ENCODE measurements at regions not wholly inside any gene's neighbourhood (a gene's known extent, or its start where the extent isn't known, plus 50 kb on each side); places are given as distances from the start of the nearest gene placed in this dataset.

DNA sequence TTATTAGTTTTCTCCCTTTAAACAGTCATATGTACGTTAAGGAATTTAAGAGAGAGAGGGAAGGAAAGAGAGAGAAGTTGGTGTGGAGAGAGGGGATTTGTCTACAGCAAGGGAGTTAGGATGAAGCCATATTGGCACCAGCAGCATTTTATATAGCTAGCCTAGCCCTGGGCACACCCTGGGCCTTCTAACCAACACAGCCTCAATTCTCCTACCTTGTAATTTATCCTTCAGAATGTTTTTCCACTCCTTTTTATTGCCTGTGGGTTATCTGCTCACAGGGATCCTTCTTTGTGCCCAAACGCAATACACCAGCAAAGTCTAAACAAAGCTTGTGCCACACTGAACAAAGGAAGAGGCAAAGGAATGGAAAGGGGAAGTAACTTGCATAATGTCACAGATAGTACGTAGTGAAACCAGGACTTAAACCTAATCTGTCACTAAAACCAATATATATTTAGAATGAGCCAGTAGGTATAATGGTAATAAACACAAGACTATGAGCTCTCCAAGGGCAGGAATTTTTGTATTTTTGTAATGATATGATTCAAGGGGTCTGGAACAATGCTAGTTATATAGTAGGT is 613.8 kb upstream of the TENM4 start:
- Histone ChIP-seq H4K91ac (ENCODE audit: low read depth, low read length) (no peak overlapping the region), H2AK5ac (ENCODE audit: low read length) (no peak overlapping the region), H3K9ac (ENCODE audit: low read length) (no peak overlapping the region), H3K27ac (ENCODE audit: low read depth, low read length) (no peak overlapping the region), H3K79me1 (ENCODE audit: low read length) (no peaks in the 10 kb centered on the region), H3K4me2 (ENCODE audit: low read length) (no peak overlapping the region), H3K9me3 (ENCODE audit: insufficient read depth, low read depth, low read length) (no peaks in the 10 kb centered on the region), H3K14ac (ENCODE audit: low read length) (no peak overlapping the region), H4K8ac (ENCODE audit: low read depth, low read length) (no peak overlapping the region), H3K18ac (ENCODE audit: low read length) (no peak overlapping the region), H3K23ac (ENCODE audit: low read length) (no peak overlapping the region), H3K4me3 (ENCODE audit: low read depth, low read length) (no peak overlapping the region), H3K4me1 (ENCODE audit: control insufficient read depth in 1 of 2, insufficient read depth in 2 of 2, low read length in 2 of 2) (no peaks in the 10 kb centered on the region), H3K79me2 (ENCODE audit: control insufficient read depth, insufficient read depth, low read length, poor library complexity) (no peaks in the 10 kb centered on the region), H3K4ac (ENCODE audit: low read depth, low read length) (no peak overlapping the region), H4K12ac (ENCODE audit: low read depth, low read length) (no peak overlapping the region), H3K27me3 (ENCODE audit: insufficient read depth, low read length) (no peaks in the 10 kb centered on the region), H2AFZ (ENCODE audit: insufficient read depth, low read length, poor library complexity) (no peak overlapping the region), H2BK12ac (ENCODE audit: low read length) (no peak overlapping the region), H2BK120ac (ENCODE audit: insufficient read depth, low read length, poor library complexity) (no peak overlapping the region), H3K36me3 (ENCODE audit: control insufficient read depth in 1 of 2, insufficient read depth in 2 of 2, low read length in 2 of 2) (no peaks in the 10 kb centered on the region), H2BK5ac (ENCODE audit: low read depth, low read length, poor library complexity) (no peak overlapping the region)
- no CpG with 5 or more reads among the region's 3 CpGs for whole genome bisulfite sequencing (ENCODE audit: extremely low coverage, insufficient coverage, insufficient read length)
- no peak for DNase-seq

DNA sequence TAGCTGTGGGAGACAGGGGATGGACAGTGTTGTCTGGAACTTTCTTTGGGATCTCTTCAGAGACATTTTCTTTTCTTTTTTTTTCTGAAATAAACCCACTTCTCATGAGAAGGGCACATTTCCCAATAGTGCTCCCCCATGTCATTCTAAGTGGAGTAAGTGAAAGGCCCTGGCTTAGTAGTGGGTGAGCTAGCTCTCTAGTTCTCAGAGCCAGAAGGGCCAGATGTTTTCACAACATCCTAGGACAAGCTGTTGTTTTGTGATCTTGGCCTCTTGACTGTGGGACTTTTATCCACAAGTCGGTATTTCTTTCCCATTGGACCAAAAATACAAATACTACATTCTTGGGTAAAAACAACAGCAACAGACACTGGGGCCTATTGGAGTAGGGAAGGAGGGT is 607.7 kb upstream of the TENM4 start:
- no peak overlapping the region for H4K91ac ChIP-seq (ENCODE audit: low read depth, low read length)
- H3K79me1 ChIP-seq (ENCODE audit: low read length), result no peaks in the 10 kb centered on the region
- no peak overlapping the region for H4K8ac ChIP-seq (ENCODE audit: low read depth, low read length)
- H3K27ac ChIP-seq (ENCODE audit: low read depth, low read length), result no peak overlapping the region
- no peak overlapping the region for H2AK5ac ChIP-seq (ENCODE audit: low read length)
- no peak overlapping the region for H3K4ac ChIP-seq (ENCODE audit: low read depth, low read length)
- no peak overlapping the region for H3K18ac ChIP-seq (ENCODE audit: low read length)
- no peak overlapping the region for H3K4me2 ChIP-seq (ENCODE audit: low read length)
- no peak overlapping the region for H3K9ac ChIP-seq (ENCODE audit: low read length)
- no peak overlapping the region for H4K12ac ChIP-seq (ENCODE audit: low read depth, low read length)
- DNase-seq, result no peak
- no peak overlapping the region for H3K23ac ChIP-seq (ENCODE audit: low read length)
- no peaks in the 10 kb centered on the region for H3K79me2 ChIP-seq (ENCODE audit: control insufficient read depth, insufficient read depth, low read length, poor library complexity)
- no peak overlapping the region for H2AFZ ChIP-seq (ENCODE audit: insufficient read depth, low read length, poor library complexity)
- H3K36me3 ChIP-seq (ENCODE audit: control insufficient read depth in 1 of 2, insufficient read depth in 2 of 2, low read length in 2 of 2), result no peaks in the 10 kb centered on the region
- H3K14ac ChIP-seq (ENCODE audit: low read length), result no peak overlapping the region
- H2BK120ac ChIP-seq (ENCODE audit: insufficient read depth, low read length, poor library complexity), result no peak overlapping the region
- no peak overlapping the region for H2BK5ac ChIP-seq (ENCODE audit: low read depth, low read length, poor library complexity)
- WGBS (ENCODE audit: extremely low coverage, insufficient coverage, insufficient read length), result no CpG with 5 or more reads among the region's 1 CpG
- no peaks in the 10 kb centered on the region for H3K27me3 ChIP-seq (ENCODE audit: insufficient read depth, low read length)
- H3K4me3 ChIP-seq (ENCODE audit: low read depth, low read length), result no peak overlapping the region
- H3K9me3 ChIP-seq (ENCODE audit: insufficient read depth, low read depth, low read length), result no peaks in the 10 kb centered on the region
- no peak overlapping the region for H2BK12ac ChIP-seq (ENCODE audit: low read length)
- no peaks in the 10 kb centered on the region for H3K4me1 ChIP-seq (ENCODE audit: control insufficient read depth in 1 of 2, insufficient read depth in 2 of 2, low read length in 2 of 2)

DNA sequence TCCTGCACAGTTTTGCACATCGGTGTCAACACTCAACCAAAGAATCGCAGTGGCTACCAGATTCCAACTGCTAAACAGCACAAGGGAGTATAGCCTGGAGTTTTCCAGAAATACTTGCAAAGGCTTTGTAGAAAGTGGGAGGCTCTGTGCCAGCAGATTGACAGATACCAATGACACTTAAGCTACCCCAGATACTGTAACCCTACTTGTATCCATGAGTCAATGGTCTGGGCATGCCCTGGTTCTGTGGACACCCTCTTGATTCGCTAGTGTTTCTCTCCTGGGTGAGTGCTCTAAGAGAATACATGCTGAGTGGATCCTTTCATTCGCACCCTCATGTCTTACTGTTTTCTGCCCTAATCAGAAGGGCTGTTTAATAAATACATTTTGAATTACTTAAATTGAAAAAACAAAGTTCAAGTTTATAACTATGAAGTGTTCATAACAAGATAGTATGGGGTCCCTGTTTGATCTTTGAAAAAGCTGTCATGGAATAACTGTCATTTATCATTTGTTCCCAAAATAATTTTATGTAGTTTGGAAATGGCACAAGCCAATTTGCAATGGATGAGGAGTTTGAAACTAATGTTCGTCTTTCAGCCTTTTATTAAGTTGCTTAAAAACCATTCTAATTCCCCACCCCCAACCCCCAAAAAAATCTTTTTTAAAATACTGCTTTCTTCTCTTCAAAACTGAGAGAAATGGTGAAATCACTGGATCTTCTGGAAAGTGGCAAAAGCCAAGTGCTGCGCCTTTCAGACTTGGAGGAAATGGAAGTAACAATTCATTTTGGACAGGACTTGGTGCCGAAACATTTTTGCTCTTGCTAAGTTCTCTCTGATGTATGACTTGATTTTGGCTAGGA is 600.5 kb upstream of the TENM4 start:
- Histone ChIP-seq H3K23ac (ENCODE audit: low read length) (no peak overlapping the region), H2BK120ac (ENCODE audit: insufficient read depth, low read length, poor library complexity) (no peak overlapping the region), H4K12ac (ENCODE audit: low read depth, low read length) (no peak overlapping the region), H2AFZ (ENCODE audit: insufficient read depth, low read length, poor library complexity) (no peak overlapping the region), H3K9me3 (ENCODE audit: insufficient read depth, low read depth, low read length) (no peaks in the 10 kb centered on the region), H3K36me3 (ENCODE audit: control insufficient read depth in 1 of 2, insufficient read depth in 2 of 2, low read length in 2 of 2) (no peaks in the 10 kb centered on the region), H2AK5ac (ENCODE audit: low read length) (no peak overlapping the region), H3K9ac (ENCODE audit: low read length) (no peak overlapping the region), H3K4me1 (ENCODE audit: control insufficient read depth in 1 of 2, insufficient read depth in 2 of 2, low read length in 2 of 2) (no peaks in the 10 kb centered on the region), H3K4me2 (ENCODE audit: low read length) (no peak overlapping the region), H3K79me1 (ENCODE audit: low read length) (no peaks in the 10 kb centered on the region), H3K27ac (ENCODE audit: low read depth, low read length) (no peak overlapping the region), H3K27me3 (ENCODE audit: insufficient read depth, low read length) (no peaks in the 10 kb centered on the region), H2BK5ac (ENCODE audit: low read depth, low read length, poor library complexity) (no peak overlapping the region), H3K4ac (ENCODE audit: low read depth, low read length) (no peak overlapping the region), H3K18ac (ENCODE audit: low read length) (no peak overlapping the region), H4K91ac (ENCODE audit: low read depth, low read length) (no peak overlapping the region), H3K79me2 (ENCODE audit: control insufficient read depth, insufficient read depth, low read length, poor library complexity) (no peaks in the 10 kb centered on the region), H4K8ac (ENCODE audit: low read depth, low read length) (no peak overlapping the region), H3K4me3 (ENCODE audit: low read depth, low read length) (no peak overlapping the region), H3K14ac (ENCODE audit: low read length) (no peak overlapping the region), H2BK12ac (ENCODE audit: low read length) (no peak overlapping the region)
- no CpG with 5 or more reads among the region's 7 CpGs for WGBS (ENCODE audit: extremely low coverage, insufficient coverage, insufficient read length)
- no peak for DNase-seq

- Histone ChIP-seq H3K36me3 (ENCODE audit: control insufficient read depth in 1 of 2, insufficient read depth in 2 of 2, low read length in 2 of 2) (no peaks in the 10 kb centered on the region), H3K4me2 (ENCODE audit: low read length) (no peak overlapping the region), H2BK120ac (ENCODE audit: insufficient read depth, low read length, poor library complexity) (no peak overlapping the region), H2BK12ac (ENCODE audit: low read length) (no peak overlapping the region), H3K79me1 (ENCODE audit: low read length) (no peaks in the 10 kb centered on the region), H3K4ac (ENCODE audit: low read depth, low read length) (no peak overlapping the region), H3K9ac (ENCODE audit: low read length) (no peak overlapping the region), H3K4me3 (ENCODE audit: low read depth, low read length) (no peak overlapping the region), H3K27me3 (ENCODE audit: insufficient read depth, low read length) (no peaks in the 10 kb centered on the region), H4K12ac (ENCODE audit: low read depth, low read length) (no peak overlapping the region), H4K8ac (ENCODE audit: low read depth, low read length) (no peak overlapping the region), H3K14ac (ENCODE audit: low read length) (no peak overlapping the region), H2BK5ac (ENCODE audit: low read depth, low read length, poor library complexity) (no peak overlapping the region), H3K79me2 (ENCODE audit: control insufficient read depth, insufficient read depth, low read length, poor library complexity) (no peaks in the 10 kb centered on the region), H3K4me1 (ENCODE audit: control insufficient read depth in 1 of 2, insufficient read depth in 2 of 2, low read length in 2 of 2) (no peaks in the 10 kb centered on the region), H3K18ac (ENCODE audit: low read length) (no peak overlapping the region), H3K23ac (ENCODE audit: low read length) (no peak overlapping the region), H3K9me3 (ENCODE audit: insufficient read depth, low read depth, low read length) (no peaks in the 10 kb centered on the region), H3K27ac (ENCODE audit: low read depth, low read length) (no peak overlapping the region), H2AFZ (ENCODE audit: insufficient read depth, low read length, poor library complexity) (no peak overlapping the region), H4K91ac (ENCODE audit: low read depth, low read length) (no peak overlapping the region), H2AK5ac (ENCODE audit: low read length) (no peak overlapping the region)
- DNase-seq, result no peak
- WGBS (ENCODE audit: extremely low coverage, insufficient coverage, insufficient read length), result no CpG with 5 or more reads among the region's 1 CpG
Observed at GRCh38 chr11:80034801-80035200, 594.0 kb upstream of the TENM4 start.

Measured in trophoblast cell (in vitro differentiated cells and primary cell).